ENCODE measurements at regions not wholly inside any gene's neighbourhood (a gene's known extent, or its start where the extent isn't known, plus 50 kb on each side); places are given as distances from the start of the nearest gene placed in this dataset.

- TF ChIP-seq CTCF (conservative IDR thresholded peaks at IDR 0.05; ENCODE audit: low read depth, low read length) (no peak), EZH2 (IDR thresholded peaks at IDR 0.05; ENCODE audit: borderline replicate concordance, low read depth, low read length, poor library complexity, severe bottlenecking) (no peak)
Measured at GRCh38 chr22:19580291-19580890, 56.2 kb upstream of the CLDN5 start.
